ENCODE measurements at regions not wholly inside any gene's neighbourhood (a gene's known extent, or its start where the extent isn't known, plus 50 kb on each side); places are given as distances from the start of the nearest gene placed in this dataset.

DNA sequence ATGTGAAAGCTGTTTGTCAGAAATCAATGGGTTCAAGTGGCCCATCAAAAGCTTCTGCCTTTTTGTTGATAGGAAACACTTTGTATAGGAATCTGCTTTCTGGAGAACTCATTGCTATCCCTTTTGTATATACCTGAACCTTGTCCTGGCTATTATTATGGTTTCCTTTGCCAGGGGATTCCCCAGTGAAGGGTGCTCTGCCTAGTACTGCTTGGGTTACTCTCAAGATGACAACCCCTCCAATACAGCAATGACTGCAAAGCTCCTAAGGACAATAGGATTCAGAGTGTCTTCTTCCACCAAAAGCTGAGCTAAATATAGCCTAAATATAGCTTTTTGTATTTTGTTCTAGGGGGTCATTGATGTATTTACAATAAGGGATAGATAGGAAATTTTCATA lies 54.0 kb upstream of the PTPRK start:
- Histone ChIP-seq H4K20me1 (ENCODE audit: control insufficient read depth, extremely low read depth, insufficient read depth, low read length) (no peaks in the 10 kb centered on the region), H3K4me1 (ENCODE audit: control insufficient read depth, extremely low read depth, insufficient read depth, low read length) (peaks cover 18% of the 10 kb centered on the region), H3K79me2 (ENCODE audit: control insufficient read depth, insufficient read depth, low read length) (no peaks in the 10 kb centered on the region), H3K4me3 (ENCODE audit: control insufficient read depth in 2 of 3, extremely low read depth in 1 of 3, insufficient read depth in 2 of 3, low read depth in 1 of 3, low read length in 3 of 3) (no peak overlapping the region), H3K27me3 (ENCODE audit: control insufficient read depth, extremely low read depth, insufficient read depth, low read length) (no peaks in the 10 kb centered on the region), H3K4me2 (ENCODE audit: control insufficient read depth, extremely low read depth, insufficient read depth, low read depth, low read length) (no peak overlapping the region), H2AFZ (ENCODE audit: control insufficient read depth, low read length) (no peak overlapping the region), H3K9ac (ENCODE audit: control insufficient read depth, extremely low read depth, insufficient read depth, low read length) (no peak overlapping the region), H3K9me1 (ENCODE audit: control insufficient read depth, extremely low read depth, insufficient read depth, low read length) (no peaks in the 10 kb centered on the region), H3K36me3 (ENCODE audit: control insufficient read depth in 2 of 2, extremely low read depth in 1 of 2, insufficient read depth in 2 of 2, low read length in 2 of 2) (no peaks in the 10 kb centered on the region), H3K9me3 (ENCODE audit: control insufficient read depth, low read depth, low read length) (no peaks in the 10 kb centered on the region), H3K27ac (ENCODE audit: control insufficient read depth, insufficient read depth, low read length) (no peak overlapping the region)
- no peak for FAIRE-seq
- TF ChIP-seq EZH2 (IDR thresholded peaks at IDR 0.05; ENCODE audit: low read length): no peak
- TF ChIP-seq, protein P1, sequence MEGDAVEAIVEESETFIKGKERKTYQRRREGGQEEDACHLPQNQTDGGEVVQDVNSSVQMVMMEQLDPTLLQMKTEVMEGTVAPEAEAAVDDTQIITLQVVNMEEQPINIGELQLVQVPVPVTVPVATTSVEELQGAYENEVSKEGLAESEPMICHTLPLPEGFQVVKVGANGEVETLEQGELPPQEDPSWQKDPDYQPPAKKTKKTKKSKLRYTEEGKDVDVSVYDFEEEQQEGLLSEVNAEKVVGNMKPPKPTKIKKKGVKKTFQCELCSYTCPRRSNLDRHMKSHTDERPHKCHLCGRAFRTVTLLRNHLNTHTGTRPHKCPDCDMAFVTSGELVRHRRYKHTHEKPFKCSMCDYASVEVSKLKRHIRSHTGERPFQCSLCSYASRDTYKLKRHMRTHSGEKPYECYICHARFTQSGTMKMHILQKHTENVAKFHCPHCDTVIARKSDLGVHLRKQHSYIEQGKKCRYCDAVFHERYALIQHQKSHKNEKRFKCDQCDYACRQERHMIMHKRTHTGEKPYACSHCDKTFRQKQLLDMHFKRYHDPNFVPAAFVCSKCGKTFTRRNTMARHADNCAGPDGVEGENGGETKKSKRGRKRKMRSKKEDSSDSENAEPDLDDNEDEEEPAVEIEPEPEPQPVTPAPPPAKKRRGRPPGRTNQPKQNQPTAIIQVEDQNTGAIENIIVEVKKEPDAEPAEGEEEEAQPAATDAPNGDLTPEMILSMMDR (optimal IDR thresholded peaks at IDR 0.05 in 1 of 3, IDR thresholded peaks at IDR 0.05 in 1 of 3, conservative IDR thresholded peaks at IDR 0.05 in 1 of 3; ENCODE audit: extremely low read depth in 1 of 3, insufficient read depth in 2 of 3, low read length in 3 of 3): no peak
- no peak for DNase-seq (ENCODE audit: low read depth, low spot score)
- dilution Hi-C loops (cut with MboI; ENCODE audit: extremely low pct_ligation_motif_present, low sequenced_read_pairs): no loop called here

DNA sequence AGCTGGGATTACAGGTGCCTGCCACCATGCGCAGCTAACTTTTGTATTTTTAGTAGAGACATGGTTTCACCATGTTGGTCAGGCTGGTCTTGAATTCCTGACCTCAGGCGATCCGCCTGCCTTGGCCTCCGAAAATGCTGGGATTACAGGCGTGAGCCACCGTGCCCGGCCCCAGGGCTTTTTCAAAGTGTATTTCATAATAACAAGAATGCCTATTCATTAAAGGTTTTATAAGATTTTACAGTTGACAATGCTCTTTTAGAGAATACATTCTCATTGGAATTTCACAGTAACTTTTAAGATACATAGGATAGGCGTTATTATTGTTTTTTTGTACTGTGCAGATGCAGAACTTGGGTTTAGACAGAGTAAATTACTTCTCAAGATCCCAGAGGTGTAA lies 52.6 kb upstream of the PTPRK start:
- Histone ChIP-seq H3K79me2 (ENCODE audit: control insufficient read depth, insufficient read depth, low read length) (no peaks in the 10 kb centered on the region), H3K4me3 (ENCODE audit: control insufficient read depth in 2 of 3, extremely low read depth in 1 of 3, insufficient read depth in 2 of 3, low read depth in 1 of 3, low read length in 3 of 3) (no peak overlapping the region), H4K20me1 (ENCODE audit: control insufficient read depth, extremely low read depth, insufficient read depth, low read length) (no peaks in the 10 kb centered on the region), H3K9me3 (ENCODE audit: control insufficient read depth, low read depth, low read length) (no peaks in the 10 kb centered on the region), H3K27me3 (ENCODE audit: control insufficient read depth, extremely low read depth, insufficient read depth, low read length) (no peaks in the 10 kb centered on the region), H3K9ac (ENCODE audit: control insufficient read depth, extremely low read depth, insufficient read depth, low read length) (no peak overlapping the region), H3K9me1 (ENCODE audit: control insufficient read depth, extremely low read depth, insufficient read depth, low read length) (no peaks in the 10 kb centered on the region), H3K36me3 (ENCODE audit: control insufficient read depth in 2 of 2, extremely low read depth in 1 of 2, insufficient read depth in 2 of 2, low read length in 2 of 2) (no peaks in the 10 kb centered on the region), H3K4me2 (ENCODE audit: control insufficient read depth, extremely low read depth, insufficient read depth, low read depth, low read length) (no peak overlapping the region), H3K4me1 (ENCODE audit: control insufficient read depth, extremely low read depth, insufficient read depth, low read length) (peaks cover 30% of the 10 kb centered on the region), H2AFZ (ENCODE audit: control insufficient read depth, low read length) (no peak overlapping the region), H3K27ac (ENCODE audit: control insufficient read depth, insufficient read depth, low read length) (no peak overlapping the region)
- DNase-seq (ENCODE audit: low read depth, low spot score): no peak
- TF ChIP-seq, protein P1 (optimal IDR thresholded peaks at IDR 0.05 in 1 of 3, IDR thresholded peaks at IDR 0.05 in 1 of 3, conservative IDR thresholded peaks at IDR 0.05 in 1 of 3; ENCODE audit: extremely low read depth in 1 of 3, insufficient read depth in 2 of 3, low read length in 3 of 3): no peak
- no peak for TF ChIP-seq EZH2 (IDR thresholded peaks at IDR 0.05; ENCODE audit: low read length)
- FAIRE-seq: no peak
- dilution Hi-C loops (cut with MboI; ENCODE audit: extremely low pct_ligation_motif_present, low sequenced_read_pairs): no loop called here
